SU-DHL-6 (cell line): ENCODE measurements at regions not wholly inside any gene's neighbourhood (a gene's known extent, or its start where the extent isn't known, plus 50 kb on each side); places are given as distances from the start of the nearest gene placed in this dataset.

Experiments
- CTCF ChIP-seq: fragments of 200-600 bp; sonication (generic); IDR thresholded peaks from one replicate; pipeline ENCODE4 v1.5.1; 2017; ENCODE audit warnings: antibody characterized with exemption, mild to moderate bottlenecking, low read length, moderate library complexity; ENCODE audit not compliant: insufficient read depth, poor library complexity, severe bottlenecking
- EZH2phosphoT487 ChIP-seq: fragments of 200-600 bp; sonication (generic), shearing (Covaris generic); conservative IDR thresholded peaks from 2 replicates; pipeline ENCODE4 v1.6.1; 2018; ENCODE audit warnings: mild to moderate bottlenecking, antibody characterized with exemption, low read length, moderate library complexity, mixed read lengths

- no peak for TF ChIP-seq CTCF
- TF ChIP-seq EZH2phosphoT487, result no peak
Measured at GRCh38 chr1:68812333-68812732, 315.5 kb upstream of the DEPDC1 start.
